Urinary bladder (tissue), 3 donors: ENCODE measurements at regions not wholly inside any gene's neighbourhood (a gene's known extent, or its start where the extent isn't known, plus 50 kb on each side); places are given as distances from the start of the nearest gene placed in this dataset.

Source experiments
- DNase-seq: peaks from one replicate; pipeline ENCODE4 v3.0.0-alpha.2; 2015; ENCODE audit errors: extremely low spot score
- H3K27ac ChIP-seq: one replicate; pipeline ENCODE4 v1.5.1; 2013; ENCODE audit warnings: low read depth, mild to moderate bottlenecking, moderate library complexity
- H3K36me3 ChIP-seq: one replicate; pipeline ENCODE4 v1.6.1; 2013; ENCODE audit warnings: mild to moderate bottlenecking, moderate library complexity; ENCODE audit not compliant: insufficient read depth
- H3K4me1 ChIP-seq: one replicate; pipeline ENCODE4 v1.6.1; 2013; ENCODE audit warnings: mild to moderate bottlenecking, moderate library complexity; ENCODE audit not compliant: insufficient read depth
- H3K4me3 ChIP-seq: one replicate; pipeline ENCODE4 v1.5.1; 2013; ENCODE audit warnings: low read depth, low read length
- WGBS: extraction: QIAGEN DNeasy Blood & Tissue Kit; methylation state at CpG from one replicate; pipeline ENCODE4 v1.1.7; 2013; 5-methylcytosine and 5-hydroxymethylcytosine counted together
- donor health status: healthy with polysubstance abuse.
- donor health status: healthy.

DNA sequence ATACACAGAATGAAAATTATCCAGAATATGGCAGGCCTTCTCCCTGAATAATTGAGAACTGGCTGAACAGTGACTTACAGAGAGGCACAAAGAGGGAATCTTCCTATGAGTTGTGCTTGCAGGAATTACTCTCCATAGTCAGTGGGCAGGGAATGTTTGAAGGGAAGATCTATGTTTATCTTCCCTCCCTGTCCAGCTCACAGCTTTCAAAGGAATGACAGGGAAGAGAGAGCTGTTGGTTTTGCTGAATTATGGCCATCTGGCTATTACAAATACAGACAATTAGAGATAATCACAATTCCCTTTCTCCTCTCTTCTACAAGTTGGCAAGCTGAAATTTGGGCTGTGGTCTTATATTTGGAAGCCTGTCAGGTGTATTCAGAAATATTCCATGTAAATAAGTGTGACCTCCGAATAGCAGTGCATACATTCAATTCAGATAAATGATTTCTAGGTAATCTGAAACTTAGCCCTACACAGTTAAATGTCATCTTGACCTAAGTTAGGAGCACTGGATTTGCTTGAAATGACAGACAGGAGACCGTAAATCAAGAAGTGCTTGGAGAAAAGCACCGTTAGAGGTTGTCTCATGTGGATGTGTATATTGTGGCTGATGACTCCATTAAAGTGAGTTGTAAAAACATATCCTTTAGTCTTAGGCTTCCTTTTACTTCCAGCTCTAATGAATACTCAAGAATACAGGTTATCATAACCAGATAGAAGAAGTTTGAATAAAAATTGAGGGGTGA lies 136.8 kb downstream of the C4orf33 start:
- H3K27ac ChIP-seq = no peak overlapping the region
- H3K36me3 ChIP-seq = no peaks in the 10 kb centered on the region
- WGBS = 59% methylated on average over 3 of the region's 3 CpGs
- H3K4me3 ChIP-seq = no peak overlapping the region
- no peaks in the 10 kb centered on the region for H3K4me1 ChIP-seq
- no peak for DNase-seq

DNA sequence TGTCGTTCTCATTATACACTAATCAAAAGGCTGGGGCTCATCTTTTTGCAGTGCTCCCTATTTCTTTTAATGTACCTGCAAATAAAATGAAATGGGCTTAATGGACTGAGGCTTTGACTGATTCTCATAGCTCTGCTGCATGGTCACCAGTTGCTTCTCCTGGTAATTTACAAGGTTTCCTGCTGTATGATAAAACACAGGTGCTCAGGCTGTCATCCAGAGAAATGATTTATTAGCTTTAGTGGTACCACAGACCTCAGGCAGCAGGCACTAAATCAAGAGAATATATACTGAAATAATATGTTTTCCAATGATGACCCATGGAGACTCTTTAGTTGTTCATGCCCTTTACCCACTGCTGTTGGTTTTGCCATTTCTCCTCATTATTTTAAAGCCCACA lies 137.7 kb downstream of the C4orf33 start:
- DNase-seq = no peak
- Histone ChIP-seq H3K36me3 (no peaks in the 10 kb centered on the region), H3K27ac (no peak overlapping the region), H3K4me1 (no peaks in the 10 kb centered on the region), H3K4me3 (no peak overlapping the region)
- WGBS = 77% methylated on average over 1 of the region's 1 CpG

DNA sequence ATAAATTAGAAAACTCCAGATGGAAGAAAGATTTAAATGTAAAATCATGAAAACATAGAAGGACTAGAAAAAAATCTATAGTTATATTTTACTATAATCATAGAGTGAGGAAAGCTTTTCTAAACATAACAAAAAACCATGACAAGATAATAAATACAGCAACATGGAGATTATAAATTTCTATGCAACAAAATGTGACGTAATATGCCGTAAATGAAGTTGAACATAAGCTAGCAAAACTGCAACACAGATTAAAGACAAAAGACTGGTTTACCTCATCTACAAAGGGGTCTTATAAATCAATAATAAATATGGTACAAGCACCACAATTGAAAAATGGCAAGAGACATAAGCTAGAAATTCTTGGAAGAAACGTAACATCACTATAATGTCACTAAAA lies 140.4 kb downstream of the C4orf33 start:
- Histone ChIP-seq H3K36me3 (no peaks in the 10 kb centered on the region), H3K4me3 (no peak overlapping the region), H3K27ac (no peak overlapping the region), H3K4me1 (no peaks in the 10 kb centered on the region)
- WGBS = 88% methylated on average over 3 of the region's 3 CpGs
- DNase-seq = no peak

DNA sequence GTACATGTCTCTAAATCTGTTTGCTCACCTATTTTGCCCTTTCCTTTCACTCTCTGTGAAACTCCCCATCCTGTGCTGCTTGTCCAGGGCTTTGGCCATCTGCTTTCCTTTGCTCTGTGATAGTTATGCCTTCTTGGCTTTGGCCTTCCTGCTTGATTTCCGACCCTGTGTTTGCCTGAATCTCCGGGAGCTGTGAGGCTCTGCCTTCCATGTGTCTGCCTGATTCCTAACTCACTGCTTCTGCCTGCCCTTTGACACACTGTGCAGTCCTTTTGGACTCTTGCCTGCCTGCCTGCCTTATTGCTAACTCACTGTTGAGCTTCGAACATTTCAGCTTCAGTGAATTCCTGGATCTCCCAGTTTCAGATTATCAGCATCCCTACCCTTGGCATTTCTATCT lies 143.1 kb downstream of the C4orf33 start:
- Histone ChIP-seq H3K4me1 (no peaks in the 10 kb centered on the region), H3K4me3 (no peak overlapping the region), H3K36me3 (no peaks in the 10 kb centered on the region), H3K27ac (no peak overlapping the region)
- WGBS = 14% methylated on average over 3 of the region's 3 CpGs
- DNase-seq = no peak

DNA sequence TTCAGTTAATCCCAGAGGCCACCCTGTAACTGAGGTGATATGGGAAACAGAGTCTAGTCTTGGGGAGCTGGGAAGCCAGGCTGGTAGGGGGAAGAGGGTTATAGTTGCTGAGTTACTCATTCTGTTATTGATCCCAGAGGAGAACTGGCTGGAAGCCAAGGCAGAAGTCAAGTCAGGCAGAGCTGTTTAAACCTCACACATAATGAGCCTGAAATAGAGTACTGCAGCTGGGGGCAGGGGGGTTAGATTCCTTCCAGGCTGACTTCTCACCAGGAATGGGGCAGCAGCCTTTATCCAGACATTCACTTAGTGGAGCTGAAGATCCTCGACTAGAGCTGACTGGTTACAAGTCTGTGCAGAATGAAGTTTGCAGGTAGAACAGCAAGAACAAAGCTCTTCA lies 144.9 kb downstream of the C4orf33 start:
- DNase-seq = no peak
- no peaks in the 10 kb centered on the region for H3K36me3 ChIP-seq
- no peak overlapping the region for H3K27ac ChIP-seq
- no peaks in the 10 kb centered on the region for H3K4me1 ChIP-seq
- 35% methylated on average over 1 of the region's 1 CpG for whole genome bisulfite sequencing
- no peak overlapping the region for H3K4me3 ChIP-seq

DNA sequence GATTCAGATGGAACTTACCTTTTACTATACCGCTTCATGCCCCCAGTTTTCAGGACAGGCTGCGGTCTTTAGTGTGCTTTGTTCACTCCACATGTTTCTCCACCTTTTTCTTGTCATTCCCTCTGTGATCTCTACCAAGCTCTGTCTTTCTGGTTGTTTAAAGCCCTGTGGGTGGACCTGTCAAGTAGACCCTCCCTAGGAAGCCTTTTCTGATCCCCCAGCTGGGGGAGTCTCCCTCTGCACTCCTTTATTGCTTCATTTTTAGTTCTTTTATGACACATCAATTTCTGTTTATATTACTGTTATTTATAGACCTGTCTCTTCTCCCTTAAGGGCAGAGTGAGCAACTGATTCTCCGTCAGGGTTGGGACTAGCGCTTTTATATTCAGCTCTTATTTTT lies 150.2 kb downstream of the C4orf33 start:
- Histone ChIP-seq H3K27ac (no peak overlapping the region), H3K4me3 (no peak overlapping the region), H3K36me3 (no peaks in the 10 kb centered on the region), H3K4me1 (no peaks in the 10 kb centered on the region)
- WGBS = 90% methylated on average over 4 of the region's 4 CpGs
- no peak for DNase-seq

DNA sequence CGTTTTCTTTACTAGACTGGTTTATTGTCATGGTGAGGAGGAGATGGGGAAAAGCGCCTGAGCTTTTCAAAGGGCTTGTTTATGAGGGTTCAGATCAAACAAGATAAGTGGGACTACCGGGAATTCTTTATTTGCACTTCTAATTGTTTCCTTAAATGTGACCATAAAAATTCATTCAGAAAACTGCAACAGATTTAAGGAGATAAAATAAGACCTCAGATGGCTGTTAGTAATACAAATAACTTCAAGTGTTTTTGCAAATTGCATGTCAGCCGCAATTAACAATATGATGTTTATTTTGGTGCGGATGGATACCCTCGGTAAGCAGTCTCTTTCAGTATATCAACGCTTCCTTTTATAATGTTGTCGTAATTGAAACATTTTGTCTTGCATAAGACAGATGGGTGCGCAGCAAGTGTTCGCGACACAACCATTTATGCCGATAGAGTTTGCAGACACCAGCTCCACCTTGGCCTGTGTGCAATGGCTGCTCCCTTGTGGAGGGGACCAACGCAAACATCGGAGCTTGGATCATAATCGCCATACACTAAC lies 151.0 kb downstream of the C4orf33 start:
- no peak for DNase-seq
- no peak overlapping the region for H3K27ac ChIP-seq
- WGBS = 63% methylated on average over 15 of the region's 15 CpGs
- H3K4me3 ChIP-seq = no peak overlapping the region
- no peaks in the 10 kb centered on the region for H3K4me1 ChIP-seq
- no peaks in the 10 kb centered on the region for H3K36me3 ChIP-seq

DNA sequence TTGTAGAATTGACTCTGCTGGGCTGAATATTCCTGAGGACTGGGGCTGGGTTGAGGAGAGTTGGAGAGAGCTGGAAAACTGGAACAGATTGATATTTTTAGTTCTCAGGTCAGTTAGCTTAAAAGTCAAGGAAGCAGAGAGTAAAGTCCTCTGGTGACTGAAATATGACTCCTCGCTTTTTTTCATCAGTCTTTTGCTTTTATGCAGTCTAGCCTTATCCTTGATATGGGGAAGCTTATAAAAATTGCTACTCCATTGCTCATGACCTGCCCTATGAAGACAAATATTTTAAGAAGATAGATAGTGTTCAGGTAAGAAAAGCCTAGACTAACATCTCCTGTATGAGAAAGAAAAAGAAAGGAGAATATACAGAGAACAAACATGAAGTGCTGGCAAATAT lies 152.7 kb downstream of the C4orf33 start:
- H3K27ac ChIP-seq = no peak overlapping the region
- no peaks in the 10 kb centered on the region for H3K4me1 ChIP-seq
- DNase-seq = no peak
- no peak overlapping the region for H3K4me3 ChIP-seq
- WGBS = 73% methylated on average over 1 of the region's 1 CpG
- H3K36me3 ChIP-seq = no peaks in the 10 kb centered on the region

DNA sequence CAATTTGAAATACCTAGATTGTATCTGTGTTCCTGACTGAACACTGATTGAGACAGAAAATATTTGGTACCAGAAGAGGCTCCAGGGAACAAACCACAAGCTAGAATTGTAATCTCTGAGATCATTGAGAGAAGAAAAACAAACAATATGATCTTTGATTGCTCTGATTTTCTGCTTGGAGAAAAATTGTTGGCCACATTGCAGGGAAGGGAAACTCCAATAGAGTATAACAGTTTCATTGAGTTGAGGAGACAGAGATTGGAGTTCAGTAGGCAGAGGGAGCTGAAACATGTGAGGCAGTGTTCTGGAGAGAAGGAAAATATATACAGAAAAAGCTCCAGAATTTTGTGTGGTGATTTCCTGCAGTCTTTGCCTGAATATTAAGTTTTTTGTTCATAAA lies 158.2 kb downstream of the C4orf33 start:
- no peak for DNase-seq
- H3K27ac ChIP-seq = no peak overlapping the region

DNA sequence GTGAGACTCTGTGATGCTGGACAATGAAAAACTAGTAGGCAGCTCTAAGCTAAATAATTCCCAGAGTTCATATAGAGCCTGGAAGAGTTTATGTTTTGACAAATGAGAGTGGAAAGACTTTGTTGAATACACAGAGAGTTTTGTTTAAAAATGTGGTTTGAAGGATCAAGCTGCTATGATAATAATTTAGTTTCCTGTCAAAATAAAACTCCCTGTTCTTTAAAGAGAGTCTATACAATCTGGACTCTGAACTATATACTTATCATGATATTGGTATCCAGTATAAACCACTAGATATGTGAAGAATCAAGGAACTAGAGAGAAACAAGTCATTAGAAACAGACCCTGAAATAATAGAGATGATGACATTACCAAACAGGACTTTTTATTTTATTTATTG lies 158.6 kb downstream of the C4orf33 start:
- no peak for DNase-seq
- Histone ChIP-seq H3K27ac (no peak overlapping the region), H3K36me3 (no peaks in the 10 kb centered on the region), H3K4me3 (no peak overlapping the region), H3K4me1 (no peaks in the 10 kb centered on the region)

More for the DNA sequence above, 158.2 kb downstream of the C4orf33 start:
- Histone ChIP-seq H3K4me3 (no peak overlapping the region), H3K36me3 (no peaks in the 10 kb centered on the region), H3K4me1 (no peaks in the 10 kb centered on the region)

DNA sequence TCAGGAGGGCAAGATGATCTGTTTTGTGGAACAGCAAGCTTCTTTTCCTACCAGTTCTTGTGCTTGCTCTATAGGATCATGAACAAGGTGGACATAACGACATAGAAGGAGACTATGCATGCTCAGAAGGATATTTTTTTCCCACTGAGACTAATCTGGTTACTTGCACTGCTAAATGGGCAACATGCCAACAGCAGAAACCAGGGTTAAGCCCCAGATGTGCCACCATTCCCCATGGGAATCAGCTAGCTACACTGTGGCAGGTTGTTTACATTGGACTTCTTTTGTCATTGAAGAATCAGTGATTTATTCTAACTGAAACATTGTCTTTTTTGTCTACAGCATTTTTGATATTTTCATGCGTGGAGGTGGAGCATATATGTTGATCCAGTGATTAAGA lies 165.6 kb downstream of the C4orf33 start:
- no peaks in the 10 kb centered on the region for H3K36me3 ChIP-seq
- no peak for DNase-seq
- H3K4me1 ChIP-seq = no peaks in the 10 kb centered on the region
- no peak overlapping the region for H3K4me3 ChIP-seq
- WGBS = 85% methylated on average over 2 of the region's 2 CpGs
- no peak overlapping the region for H3K27ac ChIP-seq

DNA sequence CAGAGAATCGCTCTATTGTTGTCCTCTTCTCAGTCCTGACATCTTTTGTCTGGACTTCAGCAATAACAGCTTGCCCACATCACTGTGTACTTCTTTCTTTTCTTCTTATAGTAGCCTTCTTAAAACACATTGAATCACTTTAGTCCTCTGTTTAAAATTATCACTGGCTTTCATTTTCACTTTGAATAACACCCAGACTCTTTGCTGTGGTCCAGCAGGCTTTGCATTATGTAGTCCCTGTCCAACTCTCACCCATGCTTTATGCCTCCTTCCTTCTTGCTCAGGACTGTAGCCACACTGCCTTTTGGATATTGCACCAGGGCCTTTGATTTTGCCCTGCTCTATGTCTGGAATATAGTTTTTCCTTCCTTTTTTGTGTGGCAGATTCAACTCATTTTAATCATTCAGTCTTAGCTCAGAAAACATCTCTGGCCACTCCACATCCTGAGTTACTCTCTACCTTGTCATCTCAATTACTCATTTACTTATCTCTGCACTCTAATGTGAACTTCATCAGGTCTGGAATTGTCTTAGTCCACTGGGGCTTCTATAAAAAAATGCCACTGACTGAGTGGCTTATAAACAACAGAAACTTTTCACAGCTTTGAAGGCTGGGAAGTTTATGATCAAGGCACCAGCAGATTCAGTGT lies 168.2 kb downstream of the C4orf33 start:
- H3K27ac ChIP-seq = no peak overlapping the region
- no peak for DNase-seq
- no peaks in the 10 kb centered on the region for H3K36me3 ChIP-seq
- WGBS = 90% methylated on average over 1 of the region's 1 CpG
- no peak overlapping the region for H3K4me3 ChIP-seq
- H3K4me1 ChIP-seq = no peaks in the 10 kb centered on the region

DNA sequence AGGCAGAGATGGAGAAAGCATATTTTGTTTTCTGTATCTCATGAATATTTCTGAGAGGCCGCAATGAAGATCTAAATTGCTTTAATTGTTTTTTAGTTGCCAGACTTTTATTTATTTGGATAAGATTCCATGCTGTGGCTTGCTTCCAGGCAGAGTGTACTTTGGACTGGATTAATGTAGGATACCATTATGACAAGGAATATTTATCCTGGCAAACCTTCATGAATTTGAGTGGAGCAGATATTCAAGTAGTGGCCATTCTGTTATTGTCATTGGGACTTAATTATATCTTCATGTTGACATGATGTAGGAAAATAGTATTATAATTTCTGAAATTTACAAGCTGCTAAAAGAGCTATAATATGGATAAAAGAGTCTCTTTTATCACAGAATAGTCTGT lies 182.9 kb downstream of the C4orf33 start:
- Histone ChIP-seq H3K4me3 (no peak overlapping the region), H3K36me3 (no peaks in the 10 kb centered on the region), H3K4me1 (no peaks in the 10 kb centered on the region), H3K27ac (no peak overlapping the region)
- WGBS = 57% methylated on average over 1 of the region's 1 CpG
- no peak for DNase-seq

DNA sequence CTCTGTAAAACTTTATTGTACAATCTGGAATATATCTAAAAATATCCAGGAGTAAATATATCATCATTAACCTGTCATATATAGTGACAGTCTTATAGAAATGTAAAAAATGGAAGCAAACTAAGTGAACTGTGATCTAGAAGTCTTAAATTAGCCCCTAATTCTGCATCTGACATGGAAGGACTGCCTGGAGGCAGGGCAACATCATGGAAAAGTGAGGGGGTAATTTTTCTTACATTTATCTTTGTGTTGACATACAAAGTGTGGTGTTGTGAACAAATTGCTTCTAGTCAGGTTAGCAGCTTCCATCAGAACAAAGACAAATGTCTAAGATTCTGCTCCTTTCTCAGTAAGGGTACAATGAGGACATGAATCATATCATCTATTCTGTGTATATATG lies 186.3 kb downstream of the C4orf33 start:
- Histone ChIP-seq H3K27ac (no peak overlapping the region), H3K4me3 (no peak overlapping the region), H3K4me1 (no peaks in the 10 kb centered on the region), H3K36me3 (no peaks in the 10 kb centered on the region)
- no peak for DNase-seq
